ENCODE measurements at regions not wholly inside any gene's neighbourhood (a gene's known extent, or its start where the extent isn't known, plus 50 kb on each side); places are given as distances from the start of the nearest gene placed in this dataset.

DNA sequence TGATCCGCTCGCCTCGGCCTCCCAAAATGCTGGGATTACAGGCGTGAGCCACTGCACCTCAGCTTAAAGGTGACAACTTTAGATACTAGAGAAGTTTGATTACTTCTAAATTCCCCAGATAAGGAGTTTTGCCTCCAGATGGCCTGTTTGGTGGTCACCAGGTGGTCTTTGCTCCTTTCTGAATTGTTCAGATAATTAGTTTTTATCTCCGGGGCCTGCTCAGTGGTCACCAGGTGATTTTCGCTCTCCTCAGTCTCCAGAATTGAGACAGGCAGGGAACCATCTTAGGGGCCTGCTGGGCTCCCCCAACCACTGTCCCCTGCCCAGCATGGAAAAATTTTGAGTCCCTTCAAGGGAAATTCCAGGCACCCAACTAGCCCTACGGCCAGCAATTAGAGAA lies 62.6 kb downstream of the GPR6 start:
- ChIA-PET RAD21 (ENCODE audit: unreplicated experiment) (interaction anchor here (1.3 to 5.1 kb wide), 10 partner anchors 35 to 657 kb away, joined by 4 to 143 read pairs (median 14); no protein-coding TSS in a partner anchor), CTCF (interaction anchor here (1.0 to 6.2 kb wide), 39 partner anchors 9 to 855 kb away, joined by 3 to 203 read pairs (median 6); partner anchors contain the start of genes AK9 and FIG4), POLR2A (interaction anchor here (0.6 kb wide), 1 partner anchor 656 kb away, joined by 4 read pairs; no protein-coding TSS in a partner anchor), SMC1A (ENCODE audit: uncharacterized antibody, unreplicated experiment) (interaction anchor here (1.0 to 5.0 kb wide), 19 partner anchors 8 to 526 kb away, joined by 3 to 98 read pairs (median 7); no protein-coding TSS in a partner anchor)
- Histone ChIP-seq H3K4me1 (ENCODE audit: control insufficient read depth, insufficient read depth, low read length) (peaks cover 3% of the 10 kb centered on the region), H3K27me3 (replicated peaks in 1 of 2; ENCODE audit: control insufficient read depth in 2 of 2, insufficient read depth in 2 of 2, low read length in 1 of 2) (no peaks in the 10 kb centered on the region), H3K36me3 (ENCODE audit: control insufficient read depth in 2 of 2, insufficient read depth in 2 of 2, low read length in 1 of 2) (no peaks in the 10 kb centered on the region), H3K9me3 (replicated peaks; ENCODE audit: control insufficient read depth, insufficient read depth, low read length) (no peaks in the 10 kb centered on the region), H4K20me1 (ENCODE audit: control insufficient read depth, insufficient read depth) (no peaks in the 10 kb centered on the region), H3K27ac (ENCODE audit: control insufficient read depth, insufficient read depth) (no peak overlapping the region), H3K79me2 (ENCODE audit: control insufficient read depth, insufficient read depth, low read length) (no peaks in the 10 kb centered on the region), H3K4me2 (ENCODE audit: control insufficient read depth, insufficient read depth) (no peak overlapping the region), H3K9ac (ENCODE audit: control insufficient read depth, insufficient read depth, low read length) (no peak overlapping the region), H2AFZ (ENCODE audit: control insufficient read depth, low read depth, low read length) (no peak overlapping the region), H3K4me3 (no peak overlapping the region)
- WGBS (ENCODE audit: insufficient coverage, insufficient replicate concordance, low lambda C conversion rate, missing lambda C conversion rate) = 54% methylated on average over 7 of the region's 7 CpGs
- in situ Hi-C loops (cut with MboI) = loop anchor here (5.0 kb wide), 2 partner anchors 338 to 513 kb away; no protein-coding TSS in a partner anchor
- BruUV-seq (replicated peaks) = no TSS peak
- DNase-seq (ENCODE audit: low read depth, low spot score) (no peak), ATAC-seq (no peak), FAIRE-seq (no peak)
- intact Hi-C loops (cut with micrococcal nuclease; ENCODE audit: unreplicated experiment) = loop anchor here (5.0 kb wide), 1 partner anchor 142 kb away; the partner anchor contains the start of gene CDC40
- no peak for TF ChIP-seq SREBF2 (IDR thresholded peaks at IDR 0.05; ENCODE audit: low read length)
- TF ChIP-seq, protein P1, sequence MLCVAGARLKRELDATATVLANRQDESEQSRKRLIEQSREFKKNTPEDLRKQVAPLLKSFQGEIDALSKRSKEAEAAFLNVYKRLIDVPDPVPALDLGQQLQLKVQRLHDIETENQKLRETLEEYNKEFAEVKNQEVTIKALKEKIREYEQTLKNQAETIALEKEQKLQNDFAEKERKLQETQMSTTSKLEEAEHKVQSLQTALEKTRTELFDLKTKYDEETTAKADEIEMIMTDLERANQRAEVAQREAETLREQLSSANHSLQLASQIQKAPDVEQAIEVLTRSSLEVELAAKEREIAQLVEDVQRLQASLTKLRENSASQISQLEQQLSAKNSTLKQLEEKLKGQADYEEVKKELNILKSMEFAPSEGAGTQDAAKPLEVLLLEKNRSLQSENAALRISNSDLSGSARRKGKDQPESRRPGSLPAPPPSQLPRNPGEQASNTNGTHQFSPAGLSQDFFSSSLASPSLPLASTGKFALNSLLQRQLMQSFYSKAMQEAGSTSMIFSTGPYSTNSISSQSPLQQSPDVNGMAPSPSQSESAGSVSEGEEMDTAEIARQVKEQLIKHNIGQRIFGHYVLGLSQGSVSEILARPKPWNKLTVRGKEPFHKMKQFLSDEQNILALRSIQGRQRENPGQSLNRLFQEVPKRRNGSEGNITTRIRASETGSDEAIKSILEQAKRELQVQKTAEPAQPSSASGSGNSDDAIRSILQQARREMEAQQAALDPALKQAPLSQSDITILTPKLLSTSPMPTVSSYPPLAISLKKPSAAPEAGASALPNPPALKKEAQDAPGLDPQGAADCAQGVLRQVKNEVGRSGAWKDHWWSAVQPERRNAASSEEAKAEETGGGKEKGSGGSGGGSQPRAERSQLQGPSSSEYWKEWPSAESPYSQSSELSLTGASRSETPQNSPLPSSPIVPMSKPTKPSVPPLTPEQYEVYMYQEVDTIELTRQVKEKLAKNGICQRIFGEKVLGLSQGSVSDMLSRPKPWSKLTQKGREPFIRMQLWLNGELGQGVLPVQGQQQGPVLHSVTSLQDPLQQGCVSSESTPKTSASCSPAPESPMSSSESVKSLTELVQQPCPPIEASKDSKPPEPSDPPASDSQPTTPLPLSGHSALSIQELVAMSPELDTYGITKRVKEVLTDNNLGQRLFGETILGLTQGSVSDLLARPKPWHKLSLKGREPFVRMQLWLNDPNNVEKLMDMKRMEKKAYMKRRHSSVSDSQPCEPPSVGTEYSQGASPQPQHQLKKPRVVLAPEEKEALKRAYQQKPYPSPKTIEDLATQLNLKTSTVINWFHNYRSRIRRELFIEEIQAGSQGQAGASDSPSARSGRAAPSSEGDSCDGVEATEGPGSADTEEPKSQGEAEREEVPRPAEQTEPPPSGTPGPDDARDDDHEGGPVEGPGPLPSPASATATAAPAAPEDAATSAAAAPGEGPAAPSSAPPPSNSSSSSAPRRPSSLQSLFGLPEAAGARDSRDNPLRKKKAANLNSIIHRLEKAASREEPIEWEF (IDR thresholded peaks at IDR 0.05; ENCODE audit: insufficient replicate concordance, low read depth, low read length) = no peak
- no peak for TF ChIP-seq PAX5 (IDR thresholded peaks at IDR 0.05; ENCODE audit: borderline replicate concordance, low read depth, low read length)
- TF ChIP-seq RAD21 (IDR thresholded peaks at IDR 0.05; ENCODE audit: insufficient read depth, low read depth, low read length) = no peak
- no peak for TF ChIP-seq HSF1 (IDR thresholded peaks at IDR 0.05; ENCODE audit: low read depth, low read length)
- TF ChIP-seq RELA (IDR thresholded peaks at IDR 0.05; ENCODE audit: borderline replicate concordance, partially characterized antibody) = no peak
- no peak for TF ChIP-seq DPF2 (IDR thresholded peaks at IDR 0.05)
- TF ChIP-seq ATF7 (IDR thresholded peaks at IDR 0.05; ENCODE audit: low read depth) = no peak
- TF ChIP-seq, protein P2, sequence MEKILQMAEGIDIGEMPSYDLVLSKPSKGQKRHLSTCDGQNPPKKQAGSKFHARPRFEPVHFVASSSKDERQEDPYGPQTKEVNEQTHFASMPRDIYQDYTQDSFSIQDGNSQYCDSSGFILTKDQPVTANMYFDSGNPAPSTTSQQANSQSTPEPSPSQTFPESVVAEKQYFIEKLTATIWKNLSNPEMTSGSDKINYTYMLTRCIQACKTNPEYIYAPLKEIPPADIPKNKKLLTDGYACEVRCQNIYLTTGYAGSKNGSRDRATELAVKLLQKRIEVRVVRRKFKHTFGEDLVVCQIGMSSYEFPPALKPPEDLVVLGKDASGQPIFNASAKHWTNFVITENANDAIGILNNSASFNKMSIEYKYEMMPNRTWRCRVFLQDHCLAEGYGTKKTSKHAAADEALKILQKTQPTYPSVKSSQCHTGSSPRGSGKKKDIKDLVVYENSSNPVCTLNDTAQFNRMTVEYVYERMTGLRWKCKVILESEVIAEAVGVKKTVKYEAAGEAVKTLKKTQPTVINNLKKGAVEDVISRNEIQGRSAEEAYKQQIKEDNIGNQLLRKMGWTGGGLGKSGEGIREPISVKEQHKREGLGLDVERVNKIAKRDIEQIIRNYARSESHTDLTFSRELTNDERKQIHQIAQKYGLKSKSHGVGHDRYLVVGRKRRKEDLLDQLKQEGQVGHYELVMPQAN (conservative IDR thresholded peaks at IDR 0.05) = no peak
- TF ChIP-seq, protein P3, sequence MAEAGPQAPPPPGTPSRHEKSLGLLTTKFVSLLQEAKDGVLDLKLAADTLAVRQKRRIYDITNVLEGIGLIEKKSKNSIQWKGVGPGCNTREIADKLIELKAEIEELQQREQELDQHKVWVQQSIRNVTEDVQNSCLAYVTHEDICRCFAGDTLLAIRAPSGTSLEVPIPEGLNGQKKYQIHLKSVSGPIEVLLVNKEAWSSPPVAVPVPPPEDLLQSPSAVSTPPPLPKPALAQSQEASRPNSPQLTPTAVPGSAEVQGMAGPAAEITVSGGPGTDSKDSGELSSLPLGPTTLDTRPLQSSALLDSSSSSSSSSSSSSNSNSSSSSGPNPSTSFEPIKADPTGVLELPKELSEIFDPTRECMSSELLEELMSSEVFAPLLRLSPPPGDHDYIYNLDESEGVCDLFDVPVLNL (IDR thresholded peaks at IDR 0.05; ENCODE audit: low read depth, low read length) = no peak
- no peak for TF ChIP-seq MYC (IDR thresholded peaks at IDR 0.05; ENCODE audit: insufficient read depth, insufficient read length, insufficient replicate concordance, low read length, severe bottlenecking)

Measured in GM12878 (cell line).